ENCODE measurements at regions not wholly inside any gene's neighbourhood (a gene's known extent, or its start where the extent isn't known, plus 50 kb on each side); places are given as distances from the start of the nearest gene placed in this dataset.

DNA sequence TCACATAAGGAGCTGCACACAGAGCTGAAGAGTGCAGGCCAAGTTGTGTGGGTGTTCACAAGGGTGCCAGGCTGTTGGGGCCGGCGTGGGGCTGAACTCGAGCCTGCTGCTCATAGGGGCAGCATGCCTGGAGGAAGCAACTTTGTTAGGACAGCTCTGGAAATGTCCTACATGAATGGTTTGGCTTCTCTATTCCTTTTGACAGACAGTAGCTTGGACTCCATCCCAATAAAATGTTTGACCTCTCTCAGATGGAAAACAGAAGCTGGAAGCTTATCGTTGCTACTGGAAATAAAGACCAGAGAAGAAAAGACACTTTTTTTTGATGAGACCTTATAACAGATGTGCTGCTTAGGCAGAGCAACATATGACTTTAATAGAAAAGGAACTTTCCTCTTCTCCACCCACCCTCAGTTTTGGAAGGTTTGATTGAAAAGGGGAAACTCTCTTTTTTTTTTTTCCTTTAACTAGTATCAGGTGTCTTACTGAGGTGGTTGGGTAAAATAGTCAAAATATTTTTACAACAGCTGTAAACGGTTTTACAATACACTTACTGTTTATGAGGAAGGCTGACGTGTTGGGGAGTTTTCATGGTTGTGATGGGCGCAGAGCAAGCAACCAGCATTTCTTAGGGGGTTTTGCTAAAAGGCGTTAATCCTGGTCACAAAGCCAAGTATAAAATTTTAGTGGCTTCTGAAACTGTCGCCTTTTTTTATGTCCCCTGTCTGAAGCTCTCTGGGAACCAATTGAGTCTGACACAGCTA is 80.7 kb upstream of the EEF1E1 start:
- Histone ChIP-seq H3K9me3 (no peaks in the 10 kb centered on the region), H3K4me3 (no peak overlapping the region), H3K4me1 (peaks cover 0 to 36% (median 4%) of the 10 kb centered on the region in 4 donors), H3K27me3 (no peaks in the 10 kb centered on the region), H3K27ac (no peak overlapping the region), H3K36me3 (no peaks in the 10 kb centered on the region)
- no peak for DNase-seq (ENCODE audit: low spot score in 2 of 2)
- 21 to 31% methylated on average over 9 of the region's 9 CpGs for WGBS, 2 donors
- TF ChIP-seq POLR2A (IDR thresholded peaks at IDR 0.05) (no peak), EP300 (IDR thresholded peaks at IDR 0.05) (no peak)
- TF ChIP-seq, protein P1, sequence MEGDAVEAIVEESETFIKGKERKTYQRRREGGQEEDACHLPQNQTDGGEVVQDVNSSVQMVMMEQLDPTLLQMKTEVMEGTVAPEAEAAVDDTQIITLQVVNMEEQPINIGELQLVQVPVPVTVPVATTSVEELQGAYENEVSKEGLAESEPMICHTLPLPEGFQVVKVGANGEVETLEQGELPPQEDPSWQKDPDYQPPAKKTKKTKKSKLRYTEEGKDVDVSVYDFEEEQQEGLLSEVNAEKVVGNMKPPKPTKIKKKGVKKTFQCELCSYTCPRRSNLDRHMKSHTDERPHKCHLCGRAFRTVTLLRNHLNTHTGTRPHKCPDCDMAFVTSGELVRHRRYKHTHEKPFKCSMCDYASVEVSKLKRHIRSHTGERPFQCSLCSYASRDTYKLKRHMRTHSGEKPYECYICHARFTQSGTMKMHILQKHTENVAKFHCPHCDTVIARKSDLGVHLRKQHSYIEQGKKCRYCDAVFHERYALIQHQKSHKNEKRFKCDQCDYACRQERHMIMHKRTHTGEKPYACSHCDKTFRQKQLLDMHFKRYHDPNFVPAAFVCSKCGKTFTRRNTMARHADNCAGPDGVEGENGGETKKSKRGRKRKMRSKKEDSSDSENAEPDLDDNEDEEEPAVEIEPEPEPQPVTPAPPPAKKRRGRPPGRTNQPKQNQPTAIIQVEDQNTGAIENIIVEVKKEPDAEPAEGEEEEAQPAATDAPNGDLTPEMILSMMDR (IDR thresholded peaks at IDR 0.05): no peak

DNA sequence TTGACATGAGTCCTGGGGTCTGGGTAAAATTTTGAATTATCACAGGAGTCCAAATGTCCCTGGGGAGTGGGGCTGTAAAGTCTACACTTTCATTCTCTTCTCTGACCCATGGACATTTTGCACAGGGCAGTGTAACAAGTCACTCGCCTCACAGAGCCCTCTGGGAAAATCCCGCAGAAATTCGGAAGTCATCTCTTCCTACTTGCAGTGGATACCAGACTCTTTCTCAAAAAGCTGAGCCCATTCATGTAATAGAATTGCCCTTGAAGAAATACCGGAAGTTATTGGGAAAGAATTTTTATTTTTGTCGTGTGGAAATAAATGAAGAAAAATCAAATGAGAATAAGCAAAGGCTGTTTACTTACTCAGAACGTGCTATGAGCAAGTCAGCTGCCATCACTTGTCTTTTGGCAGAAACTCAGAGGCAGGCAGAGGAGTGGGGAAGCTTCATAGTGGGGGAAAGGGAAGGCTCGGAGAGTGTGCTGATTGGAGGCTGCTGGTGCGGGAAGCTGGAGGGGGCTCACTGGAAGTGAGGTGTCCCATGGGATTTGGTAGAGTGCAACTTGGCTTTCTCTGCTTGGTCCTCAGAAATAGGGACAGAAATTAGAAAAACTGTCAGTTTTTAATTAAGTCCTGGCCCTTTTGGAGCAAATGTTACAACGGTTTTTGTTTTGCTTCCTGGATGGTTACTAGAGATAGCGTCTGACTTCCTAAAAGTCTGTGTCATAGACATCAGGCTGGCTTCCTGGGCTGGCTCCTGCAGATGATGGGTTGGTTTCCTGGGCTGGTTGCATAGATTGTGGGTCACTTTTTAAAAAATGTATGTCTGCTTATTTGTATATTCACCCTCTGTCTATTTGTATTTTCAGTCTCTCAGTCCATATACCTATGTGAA is 79.8 kb upstream of the EEF1E1 start:
- Histone ChIP-seq H3K27ac (no peak overlapping the region), H3K4me1 (peaks cover 0 to 36% (median 4%) of the 10 kb centered on the region in 4 donors), H3K9me3 (no peaks in the 10 kb centered on the region), H3K36me3 (no peaks in the 10 kb centered on the region), H3K27me3 (no peaks in the 10 kb centered on the region), H3K4me3 (no peak overlapping the region)
- no peak for DNase-seq (ENCODE audit: low spot score in 2 of 2)
- 31 to 39% methylated on average over 10 of the region's 10 CpGs for WGBS, 2 donors
- TF ChIP-seq EP300 (IDR thresholded peaks at IDR 0.05) (no peak), POLR2A (IDR thresholded peaks at IDR 0.05) (no peak)
- TF ChIP-seq, protein P1 (IDR thresholded peaks at IDR 0.05): no peak

DNA sequence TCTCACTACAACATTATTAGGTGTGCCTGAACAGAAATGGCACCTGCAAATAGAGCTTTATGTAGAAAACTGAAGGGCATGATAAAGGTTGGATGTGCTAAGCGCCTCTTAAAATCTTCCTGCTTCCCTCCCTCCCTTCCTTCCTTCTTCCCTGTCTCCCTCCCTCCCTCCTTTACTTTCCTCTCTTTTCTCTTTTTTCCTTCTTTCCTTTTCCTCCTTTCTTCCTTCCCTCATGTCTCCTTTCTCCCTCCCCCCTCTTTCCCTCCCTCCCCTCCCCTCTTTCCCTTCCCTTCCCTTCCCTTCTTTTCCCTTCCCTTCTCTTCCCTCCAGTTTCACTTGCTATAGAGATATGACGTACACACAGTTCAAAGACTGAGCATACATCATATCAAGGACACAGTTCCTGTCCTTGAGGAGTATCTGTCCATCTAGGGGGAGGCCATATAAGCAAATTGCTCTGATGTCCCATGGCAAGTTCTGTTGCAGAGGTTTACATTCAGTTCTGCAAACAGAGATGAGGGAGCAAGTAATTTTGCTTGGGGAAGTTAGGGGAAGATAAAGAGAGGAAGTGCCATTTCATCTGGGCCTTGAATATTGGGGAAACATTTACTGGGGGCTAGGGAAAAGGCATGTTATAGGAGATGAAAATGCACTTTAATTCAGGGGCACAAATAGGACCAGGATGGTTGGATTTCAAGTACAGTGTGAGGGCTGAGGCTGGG is 79.0 kb upstream of the EEF1E1 start:
- H3K36me3 ChIP-seq: no peaks in the 10 kb centered on the region
- no peaks in the 10 kb centered on the region for H3K9me3 ChIP-seq
- WGBS, 2 donors: 71 to 85% methylated on average over 2 of the region's 2 CpGs
- no peak for DNase-seq (ENCODE audit: low spot score in 2 of 2)
- no peak overlapping the region for H3K4me3 ChIP-seq
- H3K27ac ChIP-seq: no peak overlapping the region
- no peak for TF ChIP-seq EP300 (IDR thresholded peaks at IDR 0.05)
- no peak for TF ChIP-seq POLR2A (IDR thresholded peaks at IDR 0.05)
- TF ChIP-seq, protein P1 (IDR thresholded peaks at IDR 0.05): no peak
- H3K4me1 ChIP-seq: peaks cover 0 to 36% (median 4%) of the 10 kb centered on the region in 4 donors
- H3K27me3 ChIP-seq: no peaks in the 10 kb centered on the region

DNA sequence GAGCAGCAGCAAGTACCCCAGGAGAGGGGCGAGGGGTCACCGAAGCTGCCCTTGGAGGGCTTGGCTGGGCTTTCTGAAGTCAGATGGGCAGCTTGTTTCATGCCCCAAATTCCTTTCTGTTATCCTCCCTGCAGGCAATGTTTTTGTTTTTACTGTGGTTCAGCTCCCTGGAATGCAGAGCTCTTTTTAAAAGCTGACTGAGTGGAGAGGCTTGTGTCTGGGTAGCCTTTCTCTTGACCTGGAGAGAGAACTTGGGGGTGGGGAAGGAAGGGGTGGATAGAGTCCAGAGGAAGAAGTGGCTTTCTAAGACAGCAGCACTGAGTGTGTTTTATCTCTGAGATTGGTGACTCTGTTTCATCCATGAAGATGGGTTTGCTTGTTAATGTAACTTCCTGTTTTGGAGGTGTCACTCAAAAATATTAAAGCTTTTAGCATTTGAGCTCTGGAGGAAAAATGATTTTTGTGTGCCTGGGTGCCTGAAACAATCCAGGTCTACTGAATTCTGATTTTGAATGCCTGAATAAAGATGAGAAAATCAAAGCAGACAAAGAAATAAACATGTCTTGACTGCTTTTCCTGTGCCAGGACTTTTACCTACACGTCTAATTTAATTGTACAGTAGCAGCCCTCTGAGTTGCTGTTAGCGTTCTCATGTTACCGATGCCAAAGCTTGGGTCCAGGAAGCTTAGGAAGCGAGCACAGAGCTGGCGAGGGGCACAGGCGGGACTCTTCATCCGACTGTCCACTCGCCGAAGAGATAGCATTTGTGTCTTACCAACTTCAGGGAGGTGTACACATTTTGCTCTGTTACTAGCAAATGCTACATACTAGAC is 78.2 kb upstream of the EEF1E1 start:
- Histone ChIP-seq H3K36me3 (no peaks in the 10 kb centered on the region), H3K27me3 (no peaks in the 10 kb centered on the region), H3K27ac (no peak overlapping the region), H3K9me3 (no peaks in the 10 kb centered on the region), H3K4me3 (no peak overlapping the region), H3K4me1 (peaks cover 0 to 36% (median 4%) of the 10 kb centered on the region in 4 donors)
- TF ChIP-seq POLR2A (IDR thresholded peaks at IDR 0.05): no peak
- WGBS, 2 donors: 37 to 43% methylated on average over 11 of the region's 11 CpGs
- no peak for DNase-seq (ENCODE audit: low spot score in 2 of 2)

DNA sequence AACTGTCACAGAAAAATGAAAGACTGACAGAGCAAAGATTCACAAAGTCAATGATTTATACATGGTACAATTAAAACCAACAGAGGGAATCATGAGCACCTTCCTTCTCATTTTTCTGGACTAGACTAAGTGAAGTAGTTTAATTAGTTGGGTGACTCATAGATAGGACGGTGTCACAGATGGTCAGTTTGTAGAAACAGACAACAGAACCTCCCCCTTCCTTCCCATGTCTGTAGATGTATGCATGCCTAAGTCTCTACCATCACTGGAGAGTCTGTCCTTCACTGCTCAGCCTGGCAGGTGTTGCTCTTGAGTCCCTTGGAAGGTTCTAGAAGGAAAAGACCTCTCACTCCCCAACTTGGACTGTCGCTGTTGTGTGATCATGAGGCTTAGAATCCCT is 75.4 kb upstream of the EEF1E1 start:
- no peak overlapping the region for H3K4me3 ChIP-seq

More for the DNA sequence above, 75.4 kb upstream of the EEF1E1 start:
- H3K27ac ChIP-seq: no peak overlapping the region
- no peak for TF ChIP-seq EP300 (IDR thresholded peaks at IDR 0.05)
- no peak for TF ChIP-seq POLR2A (IDR thresholded peaks at IDR 0.05)
- TF ChIP-seq, protein P1 (IDR thresholded peaks at IDR 0.05): no peak
- 85 to 91% methylated on average over 2 of the region's 2 CpGs for whole genome bisulfite sequencing, 2 donors
- DNase-seq (ENCODE audit: low spot score in 2 of 2): no peak
- no peaks in the 10 kb centered on the region for H3K9me3 ChIP-seq
- peaks cover 0 to 27% (median 3%) of the 10 kb centered on the region in 4 donors for H3K4me1 ChIP-seq
- H3K36me3 ChIP-seq: no peaks in the 10 kb centered on the region
- H3K27me3 ChIP-seq: no peaks in the 10 kb centered on the region
